T-helper 17 cell (primary cell): ENCODE measurements at regions not wholly inside any gene's neighbourhood (a gene's known extent, or its start where the extent isn't known, plus 50 kb on each side); places are given as distances from the start of the nearest gene placed in this dataset.

Experiments used
- ATAC-seq: fragments of 150-1000 bp; cut with Tn5 transposase; 2 replicates; pipeline ENCODE4 v1.10.0; 2021; ENCODE audit warnings: mild to moderate bottlenecking, moderate library complexity
- DNase-seq, 3 donors: peaks; one replicate each; pipeline versions ENCODE4 v3.0.0 to v3.0.0-alpha.2; 2020 to 2021
- H3K9me3 ChIP-seq: one replicate; pipeline ENCODE4 v1.7.0; 2013; ENCODE audit warnings: low read length, mild to moderate bottlenecking; ENCODE audit not compliant: control insufficient read depth, poor library complexity, severe bottlenecking
- H3K27ac Mint-ChIP-seq: one replicate; pipeline ENCODE4 v1.8.0; 2022; ENCODE audit warnings: mild to moderate bottlenecking, moderate library complexity, mixed read lengths
- H3K27me3 Mint-ChIP-seq: one replicate; pipeline ENCODE4 v1.8.0; 2022; ENCODE audit warnings: mixed read lengths
- H3K36me3 Mint-ChIP-seq: one replicate; pipeline ENCODE4 v1.8.0; 2022; ENCODE audit warnings: low read depth, mixed read lengths
- H3K4me1 Mint-ChIP-seq: one replicate; pipeline ENCODE4 v1.8.0; 2022; ENCODE audit warnings: mild to moderate bottlenecking, mixed read lengths
- H3K4me3 Mint-ChIP-seq: one replicate; pipeline ENCODE4 v1.8.0; 2022; ENCODE audit warnings: mild to moderate bottlenecking, moderate library complexity, mixed read lengths

- H3K4me3 Mint-ChIP-seq = no peak overlapping the region
Measured at GRCh38 chrX:38992441-38993096, 191.3 kb downstream of the MID1IP1 start.

GRCh38 chrX:38993500-38993899 is 192.2 kb downstream of the MID1IP1 start:
- Mint-ChIP-seq H3K4me3 (no peak overlapping the region), H3K4me1 (no peaks in the 10 kb centered on the region), H3K36me3 (no peaks in the 10 kb centered on the region), H3K27me3 (no peaks in the 10 kb centered on the region), H3K27ac (no peak overlapping the region)
- DNase-seq (no peak), ATAC-seq (no peak)
- H3K9me3 ChIP-seq = no peaks in the 10 kb centered on the region

More at GRCh38 chrX:38992441-38993096, 191.3 kb downstream of the MID1IP1 start:
- DNase-seq (no peak), ATAC-seq (no peak)
- Mint-ChIP-seq H3K27me3 (no peaks in the 10 kb centered on the region), H3K4me1 (no peaks in the 10 kb centered on the region), H3K27ac (no peak overlapping the region), H3K36me3 (no peaks in the 10 kb centered on the region)
- no peaks in the 10 kb centered on the region for H3K9me3 ChIP-seq

GRCh38 chrX:38999099-38999498 is 197.8 kb downstream of the MID1IP1 start:
- no peak for ATAC-seq
- H3K27ac Mint-ChIP-seq = no peak overlapping the region
- no peak for DNase-seq
- no peaks in the 10 kb centered on the region for H3K27me3 Mint-ChIP-seq
- no peaks in the 10 kb centered on the region for H3K36me3 Mint-ChIP-seq
- H3K4me1 Mint-ChIP-seq = no peaks in the 10 kb centered on the region
- no peak overlapping the region for H3K4me3 Mint-ChIP-seq
- no peaks in the 10 kb centered on the region for H3K9me3 ChIP-seq

- H3K27ac Mint-ChIP-seq = no peak overlapping the region
- no peaks in the 10 kb centered on the region for H3K27me3 Mint-ChIP-seq
- H3K4me3 Mint-ChIP-seq = no peak overlapping the region
- DNase-seq (no peak), ATAC-seq (no peak)
- H3K9me3 ChIP-seq = no peaks in the 10 kb centered on the region
- H3K36me3 Mint-ChIP-seq = no peaks in the 10 kb centered on the region
- no peaks in the 10 kb centered on the region for H3K4me1 Mint-ChIP-seq
Measured at GRCh38 chrX:38999967-39000745, 198.9 kb downstream of the MID1IP1 start.

GRCh38 chrX:39000802-39001201 is 199.5 kb downstream of the MID1IP1 start:
- H3K4me1 Mint-ChIP-seq = no peaks in the 10 kb centered on the region
- H3K4me3 Mint-ChIP-seq = no peak overlapping the region
- H3K27me3 Mint-ChIP-seq = no peaks in the 10 kb centered on the region
- H3K27ac Mint-ChIP-seq = no peak overlapping the region
- H3K36me3 Mint-ChIP-seq = no peaks in the 10 kb centered on the region
- ATAC-seq (no peak), DNase-seq (no peak)
- no peaks in the 10 kb centered on the region for H3K9me3 ChIP-seq

- H3K4me3 Mint-ChIP-seq = no peak overlapping the region
- DNase-seq = no peak
- H3K27ac Mint-ChIP-seq = no peak overlapping the region
- no peaks in the 10 kb centered on the region for H3K4me1 Mint-ChIP-seq
- H3K36me3 Mint-ChIP-seq = no peaks in the 10 kb centered on the region
- H3K9me3 ChIP-seq = no peaks in the 10 kb centered on the region
- H3K27me3 Mint-ChIP-seq = no peaks in the 10 kb centered on the region
- no peak for ATAC-seq
Measured at GRCh38 chrX:39002466-39002865, 201.2 kb downstream of the MID1IP1 start.

- no peak overlapping the region for H3K27ac Mint-ChIP-seq
- H3K4me3 Mint-ChIP-seq = no peak overlapping the region
- peaks cover 6% of the 10 kb centered on the region for H3K27me3 Mint-ChIP-seq
- no peaks in the 10 kb centered on the region for H3K36me3 Mint-ChIP-seq
- ATAC-seq (no peak), DNase-seq (no peak)
- no peaks in the 10 kb centered on the region for H3K9me3 ChIP-seq
- no peaks in the 10 kb centered on the region for H3K4me1 Mint-ChIP-seq
Measured at GRCh38 chrX:39008549-39008948, 207.3 kb downstream of the MID1IP1 start.

- Mint-ChIP-seq H3K27ac (no peak overlapping the region), H3K4me1 (no peaks in the 10 kb centered on the region), H3K36me3 (no peaks in the 10 kb centered on the region), H3K4me3 (no peak overlapping the region), H3K27me3 (peaks cover 6% of the 10 kb centered on the region)
- no peaks in the 10 kb centered on the region for H3K9me3 ChIP-seq
- ATAC-seq = no peak
- DNase-seq = no peak
Measured at GRCh38 chrX:39011454-39012221, 210.4 kb downstream of the MID1IP1 start.

GRCh38 chrX:39012621-39013111 is 211.4 kb downstream of the MID1IP1 start:
- no peak overlapping the region for H3K4me3 Mint-ChIP-seq
- H3K27ac Mint-ChIP-seq = no peak overlapping the region
- H3K27me3 Mint-ChIP-seq = peaks cover 6% of the 10 kb centered on the region
- ATAC-seq = no peak
- no peaks in the 10 kb centered on the region for H3K9me3 ChIP-seq
- no peaks in the 10 kb centered on the region for H3K36me3 Mint-ChIP-seq
- no peak for DNase-seq
- H3K4me1 Mint-ChIP-seq = no peaks in the 10 kb centered on the region

GRCh38 chrX:39016556-39016955 is 215.3 kb downstream of the MID1IP1 start:
- Mint-ChIP-seq H3K27ac (no peak overlapping the region), H3K4me3 (no peak overlapping the region), H3K27me3 (peaks cover under 1% of the 10 kb centered on the region), H3K4me1 (no peaks in the 10 kb centered on the region), H3K36me3 (no peaks in the 10 kb centered on the region)
- DNase-seq = no peak
- ATAC-seq = no peak
- no peaks in the 10 kb centered on the region for H3K9me3 ChIP-seq

- H3K36me3 Mint-ChIP-seq = no peaks in the 10 kb centered on the region
- ATAC-seq (no peak), DNase-seq (no peak)
- H3K4me3 Mint-ChIP-seq = no peak overlapping the region
- no peaks in the 10 kb centered on the region for H3K27me3 Mint-ChIP-seq
- no peaks in the 10 kb centered on the region for H3K9me3 ChIP-seq
- no peak overlapping the region for H3K27ac Mint-ChIP-seq
- no peaks in the 10 kb centered on the region for H3K4me1 Mint-ChIP-seq
Measured at GRCh38 chrX:39017077-39017476, 215.8 kb downstream of the MID1IP1 start.

GRCh38 chrX:39017716-39018115 is 216.5 kb downstream of the MID1IP1 start:
- ATAC-seq = no peak

GRCh38 chrX:39018541-39018940 is 217.3 kb downstream of the MID1IP1 start:
- Mint-ChIP-seq H3K4me1 (no peaks in the 10 kb centered on the region), H3K36me3 (no peaks in the 10 kb centered on the region), H3K27ac (no peak overlapping the region), H3K4me3 (no peak overlapping the region), H3K27me3 (no peaks in the 10 kb centered on the region)
- DNase-seq (no peak), ATAC-seq (no peak)
- H3K9me3 ChIP-seq = no peaks in the 10 kb centered on the region

More at GRCh38 chrX:39017716-39018115, 216.5 kb downstream of the MID1IP1 start:
- H3K4me3 Mint-ChIP-seq = no peak overlapping the region
- H3K27ac Mint-ChIP-seq = no peak overlapping the region
- DNase-seq = no peak
- H3K9me3 ChIP-seq = no peaks in the 10 kb centered on the region
- H3K27me3 Mint-ChIP-seq = no peaks in the 10 kb centered on the region
- H3K4me1 Mint-ChIP-seq = no peaks in the 10 kb centered on the region
- H3K36me3 Mint-ChIP-seq = no peaks in the 10 kb centered on the region
